ENCODE measurements at regions not wholly inside any gene's neighbourhood (a gene's known extent, or its start where the extent isn't known, plus 50 kb on each side); places are given as distances from the start of the nearest gene placed in this dataset.

DNA sequence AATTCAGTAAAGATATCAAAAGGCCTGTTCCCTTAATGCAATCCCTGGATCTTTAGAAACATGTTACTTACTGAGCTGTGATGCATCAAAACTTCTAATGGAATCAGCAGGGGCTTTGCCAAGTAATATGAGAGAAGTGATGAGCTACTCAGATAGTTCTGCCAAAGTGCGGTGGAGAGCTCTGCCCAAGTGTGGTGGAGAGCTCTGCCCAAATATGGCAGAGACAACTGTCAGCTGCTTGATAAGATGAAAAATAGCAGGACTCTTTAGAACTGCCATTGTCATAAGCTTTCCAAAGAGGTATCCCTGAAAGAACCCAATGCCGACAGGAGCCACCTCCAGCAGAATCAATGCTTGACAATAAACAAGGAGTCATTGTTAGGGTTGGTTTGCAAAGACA lies 167.9 kb upstream of the SLC39A10 start:
- TF ChIP-seq, protein P1, sequence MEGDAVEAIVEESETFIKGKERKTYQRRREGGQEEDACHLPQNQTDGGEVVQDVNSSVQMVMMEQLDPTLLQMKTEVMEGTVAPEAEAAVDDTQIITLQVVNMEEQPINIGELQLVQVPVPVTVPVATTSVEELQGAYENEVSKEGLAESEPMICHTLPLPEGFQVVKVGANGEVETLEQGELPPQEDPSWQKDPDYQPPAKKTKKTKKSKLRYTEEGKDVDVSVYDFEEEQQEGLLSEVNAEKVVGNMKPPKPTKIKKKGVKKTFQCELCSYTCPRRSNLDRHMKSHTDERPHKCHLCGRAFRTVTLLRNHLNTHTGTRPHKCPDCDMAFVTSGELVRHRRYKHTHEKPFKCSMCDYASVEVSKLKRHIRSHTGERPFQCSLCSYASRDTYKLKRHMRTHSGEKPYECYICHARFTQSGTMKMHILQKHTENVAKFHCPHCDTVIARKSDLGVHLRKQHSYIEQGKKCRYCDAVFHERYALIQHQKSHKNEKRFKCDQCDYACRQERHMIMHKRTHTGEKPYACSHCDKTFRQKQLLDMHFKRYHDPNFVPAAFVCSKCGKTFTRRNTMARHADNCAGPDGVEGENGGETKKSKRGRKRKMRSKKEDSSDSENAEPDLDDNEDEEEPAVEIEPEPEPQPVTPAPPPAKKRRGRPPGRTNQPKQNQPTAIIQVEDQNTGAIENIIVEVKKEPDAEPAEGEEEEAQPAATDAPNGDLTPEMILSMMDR (IDR thresholded peaks at IDR 0.05; ENCODE audit: low read depth, low read length), result no peak
- no peak for TF ChIP-seq EZH2phosphoT487 (IDR thresholded peaks at IDR 0.05; ENCODE audit: low read depth)
